GM23248 (cell line): ENCODE measurements at regions not wholly inside any gene's neighbourhood (a gene's known extent, or its start where the extent isn't known, plus 50 kb on each side); places are given as distances from the start of the nearest gene placed in this dataset.

Source experiments
- DNase-seq: peaks from one replicate; pipeline ENCODE4 v3.0.0-alpha.2; 2015
- H2AFZ ChIP-seq: fragments of 200-600 bp; sonication (generic); 2 replicates; pipeline ENCODE4 v1.6.1; 2016; ENCODE audit warnings: antibody characterized with exemption
- H3F3A ChIP-seq: fragments of 200-600 bp; sonication (generic); 2 replicates; pipeline ENCODE4 v1.6.1; 2016; ENCODE audit warnings: mild to moderate bottlenecking, antibody characterized with exemption, mixed run types; ENCODE audit not compliant: insufficient read depth
- H3K27ac ChIP-seq: fragments of 200-600 bp; sonication (generic); 2 replicates; pipeline ENCODE4 v1.5.1; 2016; ENCODE audit warnings: mild to moderate bottlenecking
- H3K27me3 ChIP-seq: fragments of 200-600 bp; sonication (generic); replicated peaks from 2 replicates; pipeline ENCODE4 v1.6.1; 2016; ENCODE audit warnings: mild to moderate bottlenecking; ENCODE audit not compliant: insufficient read depth
- H3K36me3 ChIP-seq: fragments of 200-600 bp; sonication (generic); 2 replicates; pipeline ENCODE4 v1.6.1; 2016; ENCODE audit warnings: low read depth, mild to moderate bottlenecking
- H3K4me1 ChIP-seq: fragments of 200-600 bp; sonication (generic); 2 replicates; pipeline ENCODE4 v1.6.1; 2016; ENCODE audit warnings: mild to moderate bottlenecking; ENCODE audit not compliant: insufficient read depth
- H3K4me2 ChIP-seq: fragments of 200-600 bp; sonication (generic); one replicate; pipeline ENCODE4 v1.6.1; 2016; ENCODE audit warnings: mild to moderate bottlenecking; ENCODE audit not compliant: unreplicated experiment
- H3K4me3 ChIP-seq: fragments of 200-600 bp; sonication (generic); 2 replicates; pipeline ENCODE4 v1.5.1; 2016; ENCODE audit warnings: mild to moderate bottlenecking
- H3K79me2 ChIP-seq: fragments of 200-600 bp; sonication (generic); 2 replicates; pipeline ENCODE4 v1.6.1; 2016; ENCODE audit warnings: mild to moderate bottlenecking; ENCODE audit not compliant: insufficient read depth
- H3K9ac ChIP-seq: fragments of 200-600 bp; sonication (generic); 2 replicates; pipeline ENCODE4 v1.6.1; 2016; ENCODE audit warnings: mild to moderate bottlenecking
- H3K9me2 ChIP-seq: fragments of 200-600 bp; sonication (generic); 2 replicates; pipeline ENCODE4 v1.6.1; 2016; ENCODE audit warnings: mixed run types, mild to moderate bottlenecking, moderate library complexity; ENCODE audit not compliant: insufficient read depth
- H3K9me3 ChIP-seq: fragments of 200-600 bp; sonication (generic); one replicate; pipeline ENCODE4 v1.6.1; 2017; ENCODE audit warnings: low read depth
- H4K20me1 ChIP-seq: fragments of 200-600 bp; sonication (generic); 2 replicates; pipeline ENCODE4 v1.6.0; 2016; ENCODE audit not compliant: insufficient read depth
- EZH2 ChIP-seq: fragments of 200-600 bp; sonication (generic); IDR thresholded peaks from 2 replicates; pipeline ENCODE4 v1.6.1; 2018; ENCODE audit warnings: antibody characterized with exemption, mild to moderate bottlenecking; ENCODE audit not compliant: insufficient read depth, poor library complexity, severe bottlenecking
- EZH2phosphoT487 ChIP-seq: fragments of 200-600 bp; sonication (generic); IDR thresholded peaks from 2 replicates; pipeline ENCODE4 v1.6.1; 2018; ENCODE audit warnings: antibody characterized with exemption, moderate library complexity, mild to moderate bottlenecking, low read depth; ENCODE audit not compliant: insufficient read depth
- WGBS, 2 experiments: methylation state at CpG; one replicate each; pipeline ENCODE4 v1.1.6; 2015 to 2017; ENCODE audit warnings: low lambda C conversion rate in 2 of 2, low coverage in 1 of 2; ENCODE audit errors: missing lambda C conversion rate in 2 of 2; 5-methylcytosine and 5-hydroxymethylcytosine counted together
- in situ Hi-C: fragments of 300-500 bp; cut with MboI; formaldehyde crosslinking; loops from 2 replicates; pipeline ENCODE4 v1.15.0; 2020

DNA sequence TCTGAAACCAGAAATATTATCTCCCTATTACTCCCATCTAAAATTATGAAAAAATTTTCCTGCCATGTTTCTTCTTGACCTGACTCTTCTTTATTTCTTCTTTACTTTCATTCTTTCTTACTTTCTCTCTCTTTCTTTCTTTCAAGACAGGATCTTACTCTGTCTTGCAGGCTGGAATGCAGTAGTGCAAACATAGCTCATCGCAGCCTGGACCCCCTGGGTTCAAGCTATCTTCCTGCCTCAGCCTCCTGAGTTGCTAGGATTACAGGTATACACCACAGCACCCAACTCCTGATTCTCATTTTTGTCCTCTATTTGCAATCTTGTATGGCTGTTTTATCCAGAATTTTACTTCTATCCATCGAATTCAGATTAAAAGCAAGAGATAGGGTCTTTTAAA, 631.1 kb downstream of the TBC1D4 start:
- Histone ChIP-seq H3K4me2 (no peak overlapping the region), H2AFZ (no peak overlapping the region), H3K9me2 (no peaks in the 10 kb centered on the region), H3K4me3 (no peak overlapping the region), H3K9me3 (no peaks in the 10 kb centered on the region), H3F3A (no peaks in the 10 kb centered on the region), H3K4me1 (no peaks in the 10 kb centered on the region), H3K36me3 (no peaks in the 10 kb centered on the region), H3K9ac (no peak overlapping the region), H3K79me2 (no peaks in the 10 kb centered on the region), H3K27ac (no peak overlapping the region), H3K27me3 (no peaks in the 10 kb centered on the region), H4K20me1 (no peaks in the 10 kb centered on the region)
- TF ChIP-seq EZH2 (no peak), EZH2phosphoT487 (no peak)
- no peak for DNase-seq
- whole genome bisulfite sequencing, 2 experiments, result 21 to 32% methylated on average over 2 of the region's 2 CpGs
- in situ Hi-C loops, result no loop called here

DNA sequence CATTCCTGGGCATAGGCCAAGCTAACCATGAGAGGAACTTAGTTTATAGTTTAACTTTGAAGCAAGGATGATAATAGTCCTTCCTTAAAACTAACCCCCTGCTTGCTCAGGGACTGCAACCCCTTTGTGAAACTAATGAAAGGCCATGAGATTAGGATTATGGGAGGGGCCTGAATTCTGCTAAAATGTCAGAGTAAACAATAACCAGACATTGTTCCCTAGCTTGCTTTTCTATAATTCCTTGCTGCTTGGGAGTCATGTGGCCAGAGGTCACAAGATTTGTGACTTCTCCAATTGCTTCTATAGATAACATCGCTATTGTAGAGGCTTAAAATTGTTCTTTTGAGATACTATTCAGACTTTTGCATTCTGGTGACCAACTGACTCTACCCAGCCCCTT, 634.0 kb downstream of the TBC1D4 start:
- no peak for TF ChIP-seq EZH2
- TF ChIP-seq EZH2phosphoT487, result no peak
- Histone ChIP-seq H3K9me2 (no peaks in the 10 kb centered on the region), H3K27me3 (no peaks in the 10 kb centered on the region), H3K9me3 (no peaks in the 10 kb centered on the region), H3K79me2 (no peaks in the 10 kb centered on the region), H3F3A (no peaks in the 10 kb centered on the region), H3K27ac (no peak overlapping the region), H3K4me1 (no peaks in the 10 kb centered on the region), H3K4me2 (no peak overlapping the region), H3K9ac (no peak overlapping the region), H3K4me3 (no peak overlapping the region), H3K36me3 (no peaks in the 10 kb centered on the region), H2AFZ (no peak overlapping the region), H4K20me1 (no peaks in the 10 kb centered on the region)
- in situ Hi-C loops, result no loop called here
- DNase-seq, result no peak
- WGBS, 2 experiments, result 45 to 57% methylated on average over 1 of the region's 1 CpG

DNA sequence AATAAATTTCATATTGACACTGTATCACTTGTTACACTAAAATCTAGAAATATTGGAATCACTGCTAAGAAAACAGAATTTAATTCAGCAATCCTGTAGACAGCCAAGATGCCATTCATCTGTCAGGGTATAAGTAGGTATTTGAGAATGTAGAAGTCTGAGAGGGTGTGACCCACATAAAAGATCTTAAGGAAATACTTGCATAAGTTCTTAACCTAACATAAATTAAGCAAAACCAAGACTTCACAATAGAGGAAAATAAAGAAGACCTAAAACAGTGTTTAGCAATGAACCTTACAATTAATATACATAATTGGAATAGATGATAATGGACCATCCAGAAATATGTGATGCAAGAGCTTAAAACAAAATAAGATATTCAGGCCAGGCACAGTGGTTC, 636.2 kb downstream of the TBC1D4 start:
- Histone ChIP-seq H3K27ac (no peak overlapping the region), H3F3A (no peaks in the 10 kb centered on the region), H3K27me3 (no peaks in the 10 kb centered on the region), H2AFZ (no peak overlapping the region), H3K9ac (no peak overlapping the region), H3K9me2 (no peaks in the 10 kb centered on the region), H3K9me3 (no peaks in the 10 kb centered on the region), H4K20me1 (no peaks in the 10 kb centered on the region), H3K36me3 (no peaks in the 10 kb centered on the region), H3K79me2 (no peaks in the 10 kb centered on the region), H3K4me2 (no peak overlapping the region), H3K4me1 (no peaks in the 10 kb centered on the region), H3K4me3 (no peak overlapping the region)
- in situ Hi-C loops, result no loop called here
- DNase-seq, result no peak
- TF ChIP-seq EZH2phosphoT487, result no peak
- no peak for TF ChIP-seq EZH2

DNA sequence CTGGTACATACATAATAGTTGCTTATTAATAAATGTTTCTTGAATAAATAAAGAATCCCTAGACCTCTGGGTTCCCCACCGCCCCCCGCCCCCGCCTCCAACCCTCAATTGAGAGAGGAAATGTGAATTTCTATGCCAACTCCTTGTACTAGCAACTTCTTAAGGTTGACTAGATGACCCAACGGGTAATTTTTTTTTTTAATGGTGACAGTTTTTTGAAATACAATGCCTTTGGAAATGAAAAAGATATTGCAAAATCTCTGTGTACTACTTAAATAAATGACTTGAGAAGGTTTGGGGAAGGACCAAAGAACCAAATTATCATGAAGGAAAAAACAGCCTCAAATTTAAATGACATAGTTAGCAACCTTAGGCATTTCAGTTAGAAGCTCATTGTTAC, 640.3 kb downstream of the TBC1D4 start:
- Histone ChIP-seq H4K20me1 (no peaks in the 10 kb centered on the region), H3K4me1 (peaks cover 7% of the 10 kb centered on the region; the same call in 1 of the 2 replicates), H3K79me2 (no peaks in the 10 kb centered on the region), H3K4me2 (no peak overlapping the region), H3F3A (peaks cover 7% of the 10 kb centered on the region; the same call in 1 of the 2 replicates), H3K27ac (no peak overlapping the region), H3K36me3 (no peaks in the 10 kb centered on the region), H2AFZ (no peak overlapping the region), H3K9ac (no peak overlapping the region), H3K27me3 (no peaks in the 10 kb centered on the region), H3K4me3 (no peak overlapping the region), H3K9me2 (no peaks in the 10 kb centered on the region), H3K9me3 (no peaks in the 10 kb centered on the region)
- in situ Hi-C loops, result no loop called here
- 86 to 90% methylated on average over 4 of the region's 4 CpGs for WGBS, 2 experiments
- TF ChIP-seq EZH2phosphoT487, result no peak
- TF ChIP-seq EZH2, result no peak
- DNase-seq, result no peak

DNA sequence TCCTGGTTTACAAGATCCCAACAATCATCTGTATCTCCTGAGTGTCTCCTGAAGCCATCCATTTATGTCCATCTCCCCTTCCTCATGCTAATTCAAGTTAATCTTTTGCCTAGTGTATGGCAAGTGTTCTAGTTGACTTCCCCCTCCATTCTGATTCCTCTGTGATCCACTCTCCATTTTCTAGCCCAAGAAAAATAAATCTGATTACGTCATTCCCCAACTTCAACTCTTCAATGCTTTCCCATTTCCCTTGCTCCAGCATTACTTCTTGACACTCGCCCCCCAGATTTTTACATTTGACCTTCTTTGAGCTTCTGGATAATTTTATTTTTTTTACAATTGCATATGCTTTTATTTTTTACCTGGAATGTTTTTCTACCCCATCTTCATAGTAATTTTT, 640.8 kb downstream of the TBC1D4 start:
- no peak overlapping the region for H3K27ac ChIP-seq
- no peak overlapping the region for H3K4me2 ChIP-seq
- no peaks in the 10 kb centered on the region for H3K79me2 ChIP-seq
- H2AFZ ChIP-seq, result no peak overlapping the region
- no peaks in the 10 kb centered on the region for H3K9me2 ChIP-seq
- no peaks in the 10 kb centered on the region for H3K27me3 ChIP-seq
- no peaks in the 10 kb centered on the region for H4K20me1 ChIP-seq
- H3K4me1 ChIP-seq, result peaks cover 7% of the 10 kb centered on the region; the same call in 1 of the 2 replicates
- no peaks in the 10 kb centered on the region for H3K9me3 ChIP-seq
- no peak overlapping the region for H3K9ac ChIP-seq
- in situ Hi-C loops, result no loop called here
- TF ChIP-seq EZH2 (no peak), EZH2phosphoT487 (no peak)
- 67 to 76% methylated on average over 2 of the region's 2 CpGs for WGBS, 2 experiments
- no peaks in the 10 kb centered on the region for H3K36me3 ChIP-seq
- H3K4me3 ChIP-seq, result no peak overlapping the region
- peaks cover 7% of the 10 kb centered on the region; the same call in 1 of the 2 replicates for H3F3A ChIP-seq
- no peak for DNase-seq
